GM18868 (cell line): ENCODE measurements at regions not wholly inside any gene's neighbourhood (a gene's known extent, or its start where the extent isn't known, plus 50 kb on each side); places are given as distances from the start of the nearest gene placed in this dataset.
A peak's percentile ranks its signal among the peaks of the same experiment; 100 is the strongest.
"Not testable (repeated sequence)": the region's sequence is repeated elsewhere in the genome, so short reads cannot be mapped to it uniquely, and the experiment has no call there.

ENCODE experiments used
- ATAC-seq: cut with Tn5 transposase; IDR thresholded peaks from one replicate; pipeline ENCODE4 v1.9.1; 2021; ENCODE audit warnings: mild to moderate bottlenecking, moderate library complexity; ENCODE audit not compliant: unreplicated experiment

GRCh38 chr9:66829853-66830252 is 70.7 kb upstream of the ZNF658 start:
- not testable (repeated sequence) for ATAC-seq

GRCh38 chr9:66830777-66831497 is 69.6 kb upstream of the ZNF658 start:
- ATAC-seq: not testable (repeated sequence)

- not testable (repeated sequence) for ATAC-seq
These were observed 68.3 kb upstream of the ZNF658 start for GRCh38 chr9:66832222-66832621.

- peak; percentile 62 for ATAC-seq
These were observed 63.1 kb upstream of the ZNF658 start for GRCh38 chr9:66837242-66837937.
